PC-3 (cell line): ENCODE measurements at regions not wholly inside any gene's neighbourhood (a gene's known extent, or its start where the extent isn't known, plus 50 kb on each side); places are given as distances from the start of the nearest gene placed in this dataset.

Experiments
- ATAC-seq: fragments of 200-7000 bp; cut with Tn5 transposase; 2 replicates; pipeline ENCODE4 v1.9.1; 2020; ENCODE audit warnings: mild to moderate bottlenecking, moderate library complexity
- BruUV-seq: library from RNA; stranded (reverse); fragments of 400-500 nt; replicated peaks from 2 replicates; lab custom pipeline; 2021; lab: Mats Ljungman, UMichigan
- CTCF ChIA-PET: fragments of 300-600 bp; sonication (Branson Sonifier 250); formaldehyde crosslinking; loops from one replicate; lab custom pipeline; 2022; ENCODE audit warnings: antibody characterized with exemption; lab: Charles Lee
- POLR2A ChIA-PET: fragments of 300-600 bp; sonication (Branson Sonifier 250); formaldehyde crosslinking; loops from one replicate; lab custom pipeline; 2022; ENCODE audit warnings: antibody characterized with exemption; ENCODE audit not compliant: unreplicated experiment; lab: Charles Lee
- DNase-seq: peaks from one replicate; pipeline ENCODE4 v3.0.0-alpha.2; 2015
- H2AFZ ChIP-seq: fragments of 300-600 bp; sonication (generic); 2 replicates; pipeline ENCODE4 v1.6.0; 2016; ENCODE audit warnings: antibody characterized with exemption, low read length
- H3F3A ChIP-seq: fragments of 300-600 bp; sonication (generic); one replicate; pipeline ENCODE4 v1.6.0; 2017; ENCODE audit warnings: antibody characterized with exemption, low read length, control low read depth, mild to moderate bottlenecking; ENCODE audit not compliant: unreplicated experiment
- H3K27ac ChIP-seq: fragments of 300-600 bp; sonication (generic); 2 replicates; pipeline ENCODE4 v1.5.1; 2016; ENCODE audit warnings: mild to moderate bottlenecking, low read length
- H3K27me3 ChIP-seq: fragments of 300-600 bp; sonication (generic); 2 replicates; pipeline ENCODE4 v1.6.1; 2016; ENCODE audit warnings: low read length, mixed read lengths
- H3K36me3 ChIP-seq: fragments of 300-600 bp; sonication (generic); 2 replicates; pipeline ENCODE4 v1.6.1; 2016; ENCODE audit warnings: low read depth, mixed run types, low read length, mixed read lengths
- H3K4me1 ChIP-seq: fragments of 300-600 bp; sonication (generic); 2 replicates; pipeline ENCODE4 v1.5.1; 2016; ENCODE audit warnings: low read length; ENCODE audit not compliant: insufficient read depth
- H3K4me2 ChIP-seq: fragments of 300-600 bp; sonication (generic); 2 replicates; pipeline ENCODE4 v1.6.0; 2016; ENCODE audit warnings: low read length
- H3K4me3 ChIP-seq: fragments of 300-600 bp; sonication (generic); 2 replicates; pipeline ENCODE4 v1.5.1; 2016; ENCODE audit warnings: mild to moderate bottlenecking, low read length, mixed read lengths
- H3K79me2 ChIP-seq: fragments of 300-600 bp; sonication (generic); 2 replicates; pipeline ENCODE4 v1.6.1; 2017; ENCODE audit warnings: low read length, mixed read lengths
- H3K9ac ChIP-seq: fragments of 300-600 bp; sonication (generic); 2 replicates; pipeline ENCODE4 v1.6.0; 2016; ENCODE audit warnings: mild to moderate bottlenecking, low read length
- H3K9me2 ChIP-seq: fragments of 300-600 bp; sonication (generic); replicated peaks from 2 replicates; pipeline ENCODE4 v1.6.1; 2016; ENCODE audit warnings: mixed run types, low read length, mixed read lengths
- H3K9me3 ChIP-seq: fragments of 300-600 bp; sonication (generic); 2 replicates; pipeline ENCODE4 v1.6.1; 2016; ENCODE audit warnings: low read length, mixed read lengths
- H4K20me1 ChIP-seq: fragments of 300-600 bp; sonication (generic); 2 replicates; pipeline ENCODE4 v1.6.1; 2016; ENCODE audit warnings: low read length, mixed read lengths
- EZH2 ChIP-seq: fragments of 300-600 bp; sonication (generic); IDR thresholded peaks from one replicate; pipeline ENCODE4 v1.6.1; 2017; ENCODE audit warnings: antibody characterized with exemption, mild to moderate bottlenecking, low read length; ENCODE audit not compliant: unreplicated experiment
- EZH2phosphoT487 ChIP-seq: fragments of 300-600 bp; sonication (generic); IDR thresholded peaks from 2 replicates; pipeline ENCODE4 v1.6.1; 2018; ENCODE audit warnings: mild to moderate bottlenecking, antibody characterized with exemption, low read length, borderline replicate concordance
- intact Hi-C: fragments of 100-400 bp; cut with micrococcal nuclease; formaldehyde crosslinking; loops from 2 replicates; pipeline ENCODE4 v1.9.0; 2023
- TF ChIP-seq, protein P1 (sequence below): fragments of 300-600 bp; sonication (generic); conservative IDR thresholded peaks from 2 replicates; pipeline ENCODE4 v1.5.1; 2017; ENCODE audit warnings: antibody characterized with exemption, low read depth, mild to moderate bottlenecking, low read length

DNA sequence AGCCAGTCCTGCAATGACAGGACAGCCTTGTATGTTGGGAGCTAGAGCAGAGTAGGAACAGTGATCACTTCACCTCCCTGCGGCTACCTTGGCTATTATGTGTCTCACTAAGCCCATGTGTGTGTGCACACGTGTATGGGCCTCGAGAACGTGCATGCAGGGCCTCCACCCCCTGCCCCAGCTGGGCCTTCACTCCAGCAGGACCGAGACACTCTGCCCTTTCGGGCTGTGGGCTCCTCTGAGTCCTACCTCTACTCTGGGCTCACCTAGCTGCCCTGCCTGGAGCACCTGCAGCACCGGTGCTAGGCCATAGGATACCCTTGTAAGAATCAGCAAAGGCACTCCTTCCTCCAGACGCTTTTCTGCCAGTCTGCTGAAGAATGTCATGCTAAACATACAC lies 77.5 kb downstream of the LINGO1 start:
- Histone ChIP-seq H3K79me2 (no peaks in the 10 kb centered on the region), H4K20me1 (no peaks in the 10 kb centered on the region), H3K27me3 (no peaks in the 10 kb centered on the region), H3K9me3 (no peaks in the 10 kb centered on the region), H3K4me1 (no peaks in the 10 kb centered on the region), H3K36me3 (no peaks in the 10 kb centered on the region), H3K4me3 (no peak overlapping the region), H3K27ac (no peak overlapping the region), H3K9ac (no peak overlapping the region), H3F3A (no peaks in the 10 kb centered on the region), H3K4me2 (no peak overlapping the region), H2AFZ (no peak overlapping the region), H3K9me2 (no peaks in the 10 kb centered on the region)
- intact Hi-C loops, result no loop called here
- no TSS peak for BruUV-seq
- no peak for DNase-seq
- no peak for ATAC-seq
- ChIA-PET CTCF (no interaction called here), POLR2A (no interaction called here)
- TF ChIP-seq EZH2phosphoT487 (no peak), EZH2 (no peak)
- TF ChIP-seq, protein P1, sequence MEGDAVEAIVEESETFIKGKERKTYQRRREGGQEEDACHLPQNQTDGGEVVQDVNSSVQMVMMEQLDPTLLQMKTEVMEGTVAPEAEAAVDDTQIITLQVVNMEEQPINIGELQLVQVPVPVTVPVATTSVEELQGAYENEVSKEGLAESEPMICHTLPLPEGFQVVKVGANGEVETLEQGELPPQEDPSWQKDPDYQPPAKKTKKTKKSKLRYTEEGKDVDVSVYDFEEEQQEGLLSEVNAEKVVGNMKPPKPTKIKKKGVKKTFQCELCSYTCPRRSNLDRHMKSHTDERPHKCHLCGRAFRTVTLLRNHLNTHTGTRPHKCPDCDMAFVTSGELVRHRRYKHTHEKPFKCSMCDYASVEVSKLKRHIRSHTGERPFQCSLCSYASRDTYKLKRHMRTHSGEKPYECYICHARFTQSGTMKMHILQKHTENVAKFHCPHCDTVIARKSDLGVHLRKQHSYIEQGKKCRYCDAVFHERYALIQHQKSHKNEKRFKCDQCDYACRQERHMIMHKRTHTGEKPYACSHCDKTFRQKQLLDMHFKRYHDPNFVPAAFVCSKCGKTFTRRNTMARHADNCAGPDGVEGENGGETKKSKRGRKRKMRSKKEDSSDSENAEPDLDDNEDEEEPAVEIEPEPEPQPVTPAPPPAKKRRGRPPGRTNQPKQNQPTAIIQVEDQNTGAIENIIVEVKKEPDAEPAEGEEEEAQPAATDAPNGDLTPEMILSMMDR, result no peak

DNA sequence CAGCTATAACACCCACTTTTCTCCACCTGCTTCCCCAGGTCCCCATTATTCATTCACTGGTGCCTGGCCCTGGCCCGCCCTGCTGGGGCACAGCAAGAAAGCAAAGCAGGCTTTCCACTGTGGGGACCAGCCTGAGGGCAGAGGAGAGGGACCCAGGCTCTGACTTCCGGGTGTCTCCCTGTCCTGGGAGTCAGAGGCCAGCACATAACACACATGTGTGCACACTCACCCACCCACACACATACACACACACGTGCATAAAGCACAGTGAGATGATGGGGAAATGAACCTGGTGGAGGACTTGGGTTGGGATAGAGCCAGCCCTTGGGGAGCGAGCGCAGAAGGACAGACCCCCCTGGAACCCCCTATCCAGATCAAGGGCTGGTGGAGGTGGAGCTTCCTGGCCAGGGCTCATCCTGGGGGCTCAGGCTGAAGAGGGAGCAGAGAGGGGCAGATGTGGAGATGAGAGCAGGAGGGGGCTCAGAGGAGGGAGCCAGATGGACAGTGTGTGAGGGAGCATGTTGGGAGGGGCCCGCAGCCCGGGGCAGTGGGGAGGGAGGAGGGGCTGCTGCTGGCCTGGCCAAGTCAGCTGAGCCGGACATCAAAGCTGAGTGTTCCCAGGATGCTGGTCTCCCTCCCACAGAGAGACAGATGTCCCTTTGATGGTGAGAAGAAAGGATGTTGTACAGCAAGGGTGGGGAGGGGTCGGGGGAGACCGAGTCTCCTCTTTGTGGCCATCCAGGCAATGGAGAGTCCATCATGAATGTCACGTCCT lies 78.2 kb downstream of the LINGO1 start:
- Histone ChIP-seq H2AFZ (no peak overlapping the region), H3F3A (no peaks in the 10 kb centered on the region), H3K79me2 (no peaks in the 10 kb centered on the region), H3K4me1 (no peaks in the 10 kb centered on the region), H3K9ac (no peak overlapping the region), H4K20me1 (no peaks in the 10 kb centered on the region), H3K4me2 (no peak overlapping the region), H3K4me3 (no peak overlapping the region), H3K27me3 (no peaks in the 10 kb centered on the region), H3K9me3 (no peaks in the 10 kb centered on the region), H3K36me3 (no peaks in the 10 kb centered on the region), H3K9me2 (no peaks in the 10 kb centered on the region), H3K27ac (no peak overlapping the region)
- DNase-seq (no peak), ATAC-seq (no peak)
- intact Hi-C loops, result no loop called here
- BruUV-seq, result no TSS peak
- TF ChIP-seq EZH2phosphoT487 (no peak), EZH2 (no peak)
- POLR2A ChIA-PET, result no interaction called here
- CTCF ChIA-PET, result no interaction called here

DNA sequence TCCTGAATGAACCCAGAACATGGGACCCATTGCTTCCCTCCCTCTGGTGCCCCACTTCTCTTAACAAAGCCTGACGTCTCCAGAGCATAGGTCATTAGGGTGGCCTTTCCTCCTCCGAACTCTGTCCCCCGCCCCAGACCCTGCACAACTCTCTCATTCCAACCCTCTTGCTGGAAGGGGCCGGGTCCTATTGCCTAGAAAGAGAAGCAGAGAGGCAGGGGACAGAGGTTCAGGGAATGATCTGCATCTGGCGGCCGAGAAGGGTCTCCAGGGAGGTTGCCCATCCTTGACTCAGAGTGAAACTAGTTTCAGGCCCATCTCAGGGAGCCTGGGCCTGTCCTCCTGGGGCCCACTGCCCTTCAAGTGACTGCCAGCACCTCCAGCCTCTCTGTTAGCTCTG lies 79.0 kb downstream of the LINGO1 start:
- no peaks in the 10 kb centered on the region for H3F3A ChIP-seq
- H2AFZ ChIP-seq, result no peak overlapping the region
- H3K27ac ChIP-seq, result no peak overlapping the region
- no peaks in the 10 kb centered on the region for H3K4me1 ChIP-seq
- no peaks in the 10 kb centered on the region for H3K79me2 ChIP-seq
- ATAC-seq, result no peak
- ChIA-PET CTCF (interaction anchor here (0.6 kb wide), 1 partner anchor 367 kb away, joined by 3 read pairs; no protein-coding TSS in a partner anchor), POLR2A (no interaction called here)
- no peak overlapping the region for H3K4me3 ChIP-seq
- H4K20me1 ChIP-seq, result no peaks in the 10 kb centered on the region
- H3K27me3 ChIP-seq, result no peaks in the 10 kb centered on the region
- H3K36me3 ChIP-seq, result no peaks in the 10 kb centered on the region
- intact Hi-C loops, result no loop called here
- H3K9me2 ChIP-seq, result no peaks in the 10 kb centered on the region
- H3K4me2 ChIP-seq, result no peak overlapping the region
- no peaks in the 10 kb centered on the region for H3K9me3 ChIP-seq
- DNase-seq, result no peak
- H3K9ac ChIP-seq, result no peak overlapping the region
- TF ChIP-seq EZH2phosphoT487 (no peak), EZH2 (no peak)
- TF ChIP-seq, protein P1, result no peak
- no TSS peak for BruUV-seq
